Immature natural killer cell (primary cell): ENCODE measurements at regions not wholly inside any gene's neighbourhood (a gene's known extent, or its start where the extent isn't known, plus 50 kb on each side); places are given as distances from the start of the nearest gene placed in this dataset.

Experiments used
- DNase-seq, 3 donors: peaks; one replicate each; pipeline ENCODE4 v3.0.0; 2022; ENCODE audit warnings: mixed read lengths in 1 of 3
- H3K27ac Mint-ChIP-seq, 6 donors: one replicate each; pipeline ENCODE4 v1.8.0; 2020; ENCODE audit warnings: mixed read lengths in 6 of 6, mild to moderate bottlenecking in 5 of 6, inconsistent platforms in 4 of 6, moderate library complexity in 3 of 6
- H3K27me3 Mint-ChIP-seq, 3 donors: one replicate each; pipeline ENCODE4 v1.8.0; 2020 to 2021; ENCODE audit warnings: low read depth in 3 of 3, mild to moderate bottlenecking in 3 of 3, mixed read lengths in 3 of 3, moderate library complexity in 3 of 3, inconsistent platforms in 1 of 3
- H3K36me3 Mint-ChIP-seq, 3 donors: one replicate each; pipeline ENCODE4 v1.8.0; 2020; ENCODE audit warnings: mixed read lengths in 3 of 3, inconsistent platforms in 2 of 3, mild to moderate bottlenecking in 2 of 3
- H3K4me1 Mint-ChIP-seq, 2 donors: one replicate each; pipeline ENCODE4 v1.8.0; 2020; ENCODE audit warnings: inconsistent platforms in 2 of 2, mild to moderate bottlenecking in 2 of 2, mixed read lengths in 2 of 2, moderate library complexity in 1 of 2
- H3K4me3 Mint-ChIP-seq, 5 donors: one replicate each; pipeline ENCODE4 v1.8.0; 2020; ENCODE audit warnings: mild to moderate bottlenecking in 5 of 5, mixed read lengths in 5 of 5, inconsistent platforms in 3 of 5, moderate library complexity in 3 of 5
- H3K9me3 Mint-ChIP-seq, 6 donors: one replicate each; pipeline ENCODE4 v1.8.0; 2020; ENCODE audit warnings: mild to moderate bottlenecking in 6 of 6, mixed read lengths in 6 of 6, inconsistent platforms in 4 of 6, moderate library complexity in 3 of 6

DNA sequence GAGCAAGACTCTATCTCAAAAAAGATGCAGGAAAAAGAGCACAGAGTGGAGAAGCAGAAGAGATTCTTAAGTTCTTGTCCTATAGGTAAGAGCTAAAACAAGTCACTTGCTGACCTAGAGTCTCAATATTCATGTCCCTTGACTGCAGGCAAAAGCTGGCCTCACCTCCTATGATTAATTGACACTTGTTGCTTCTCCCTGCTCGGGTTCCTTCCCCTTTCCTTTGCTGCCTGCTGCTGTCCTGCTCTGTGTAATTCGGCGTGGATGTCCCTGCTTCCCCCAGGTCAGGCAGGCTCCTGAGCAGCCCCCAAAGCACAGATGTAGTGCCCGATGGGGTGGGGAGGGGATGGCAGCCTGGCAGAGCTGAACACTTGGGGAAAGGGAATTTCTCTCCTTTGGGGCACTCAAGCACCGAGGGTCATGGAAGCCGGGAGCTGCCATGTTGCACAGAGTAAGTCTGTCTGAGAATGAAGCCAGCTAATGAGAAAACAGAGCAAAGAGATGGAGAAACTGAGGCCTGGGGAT lies 60.8 kb upstream of the NUP50 start:
- no peak overlapping the region for H3K4me3 Mint-ChIP-seq
- no peaks in the 10 kb centered on the region for H3K9me3 Mint-ChIP-seq
- peaks cover 4 to 17% (median 4%) of the 10 kb centered on the region in 3 donors for H3K27me3 Mint-ChIP-seq
- no peak overlapping the region for H3K27ac Mint-ChIP-seq
- no peaks in the 10 kb centered on the region for H3K4me1 Mint-ChIP-seq
- DNase-seq = no peak
- no peaks in the 10 kb centered on the region for H3K36me3 Mint-ChIP-seq

DNA sequence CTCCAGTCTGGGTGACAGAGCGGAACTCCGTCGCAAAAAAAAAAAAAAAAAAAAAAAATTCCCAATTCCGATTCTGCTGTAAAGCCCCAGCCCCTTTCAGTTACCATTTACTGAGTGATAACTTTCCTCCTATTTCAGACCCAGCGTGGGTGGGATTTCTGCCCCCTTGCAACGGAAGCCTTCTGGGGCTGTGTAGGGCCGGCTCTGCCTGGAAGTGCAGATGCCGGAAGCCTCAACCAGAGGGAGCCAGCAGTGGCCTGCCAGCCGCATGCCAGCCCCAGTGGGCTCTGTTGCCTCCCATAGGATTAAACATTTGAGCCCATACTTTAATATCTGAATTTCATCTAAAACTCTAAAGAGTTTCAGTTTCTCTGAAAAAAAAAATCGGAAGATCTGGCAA lies 60.0 kb upstream of the NUP50 start:
- DNase-seq = no peak
- Mint-ChIP-seq H3K27me3 (peaks cover 4 to 15% (median 4%) of the 10 kb centered on the region in 3 donors), H3K9me3 (no peaks in the 10 kb centered on the region), H3K36me3 (no peaks in the 10 kb centered on the region), H3K27ac (no peak overlapping the region), H3K4me1 (no peaks in the 10 kb centered on the region), H3K4me3 (no peak overlapping the region)

- no peak overlapping the region for H3K27ac Mint-ChIP-seq
- H3K27me3 Mint-ChIP-seq = peaks cover 4 to 14% (median 4%) of the 10 kb centered on the region in 3 donors
- no peaks in the 10 kb centered on the region for H3K9me3 Mint-ChIP-seq
Measured at GRCh38 chr22:45104313-45104712, 59.4 kb upstream of the NUP50 start.

DNA sequence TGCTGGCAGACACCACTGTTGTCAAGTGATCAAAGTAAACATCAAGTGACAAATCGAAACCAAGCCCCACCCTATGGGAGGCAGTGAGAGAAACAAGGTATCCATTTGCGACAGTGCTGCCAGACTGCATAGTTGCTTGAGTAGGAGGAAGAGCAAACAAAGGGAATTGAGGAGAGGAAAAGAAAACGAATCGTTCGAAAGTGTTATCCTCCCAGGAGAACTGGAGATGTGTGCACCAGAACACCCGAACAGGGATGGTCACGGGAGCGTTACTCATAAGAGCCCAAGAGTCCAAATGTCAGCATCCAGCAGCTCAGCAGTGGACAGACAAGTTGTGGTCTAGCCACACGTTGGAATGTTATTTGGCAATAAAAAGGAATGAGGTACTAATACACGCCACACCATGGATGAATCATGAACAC lies 58.4 kb upstream of the NUP50 start:
- H3K4me3 Mint-ChIP-seq = no peak overlapping the region
- no peak overlapping the region for H3K27ac Mint-ChIP-seq
- H3K4me1 Mint-ChIP-seq = no peaks in the 10 kb centered on the region
- no peaks in the 10 kb centered on the region for H3K9me3 Mint-ChIP-seq
- H3K27me3 Mint-ChIP-seq = peaks cover 4 to 13% (median 4%) of the 10 kb centered on the region in 3 donors
- DNase-seq = no peak
- H3K36me3 Mint-ChIP-seq = no peaks in the 10 kb centered on the region

More at GRCh38 chr22:45104313-45104712, 59.4 kb upstream of the NUP50 start:
- no peak for DNase-seq
- Mint-ChIP-seq H3K4me1 (no peaks in the 10 kb centered on the region), H3K4me3 (no peak overlapping the region), H3K36me3 (no peaks in the 10 kb centered on the region)

DNA sequence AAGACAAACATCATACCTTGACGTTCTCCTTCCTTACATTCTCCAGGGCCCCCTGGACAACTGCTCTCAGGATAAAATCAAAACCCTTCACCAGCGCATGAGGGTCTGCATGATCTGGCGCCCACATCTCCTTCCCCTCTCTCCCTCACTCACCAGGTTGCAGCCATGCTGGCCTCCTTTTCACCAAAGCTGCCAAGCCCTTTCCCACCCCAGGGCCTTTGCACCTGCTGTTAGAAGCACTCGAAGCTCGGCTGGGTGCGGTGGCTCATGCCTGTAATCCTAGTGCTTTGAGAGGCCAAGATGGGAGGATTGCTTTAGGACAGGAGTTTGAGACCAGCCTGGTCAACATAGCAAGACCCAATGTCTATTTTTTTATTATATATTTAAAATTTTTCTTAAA lies 56.1 kb upstream of the NUP50 start:
- no peak overlapping the region for H3K4me3 Mint-ChIP-seq
- H3K27ac Mint-ChIP-seq = no peak overlapping the region
- H3K9me3 Mint-ChIP-seq = no peaks in the 10 kb centered on the region
- no peaks in the 10 kb centered on the region for H3K36me3 Mint-ChIP-seq
- no peaks in the 10 kb centered on the region for H3K4me1 Mint-ChIP-seq
- H3K27me3 Mint-ChIP-seq = peaks cover 4 to 9% (median 6%) of the 10 kb centered on the region in 3 donors
- DNase-seq = no peak

DNA sequence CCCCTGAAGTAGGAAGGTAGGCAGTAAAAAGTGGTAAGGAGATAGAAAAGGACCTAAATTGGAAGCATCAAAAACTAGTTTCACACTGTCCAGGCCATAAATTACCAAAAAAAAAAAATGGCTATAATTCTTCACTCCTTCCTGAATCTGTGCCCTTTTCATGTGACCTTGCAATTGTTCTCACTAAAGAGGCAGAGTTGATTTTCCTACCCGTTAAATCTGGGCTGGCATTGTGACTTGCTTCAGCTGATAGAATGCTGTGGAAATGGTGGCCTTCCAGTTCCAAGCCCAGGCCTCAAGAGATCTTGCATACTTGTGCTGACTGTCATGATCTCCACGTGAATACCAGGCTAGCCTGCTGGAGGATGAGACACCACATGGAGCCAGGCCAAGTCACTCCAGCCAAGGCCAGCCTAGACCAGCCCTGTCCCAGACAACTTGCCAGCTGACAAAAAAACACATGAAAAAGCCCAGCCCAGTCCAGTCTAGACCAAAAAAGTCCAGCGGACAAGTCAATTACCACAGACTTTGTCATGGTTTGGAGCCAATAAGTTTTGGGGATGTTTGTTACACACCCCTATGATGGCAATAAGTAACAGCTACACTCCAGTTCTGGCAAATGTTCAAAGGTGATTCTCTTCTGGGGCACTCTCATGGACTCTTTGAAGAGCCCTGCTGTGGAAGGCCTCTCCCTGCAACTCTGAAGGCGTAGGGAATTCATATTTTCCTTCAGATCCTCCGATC lies 51.4 kb upstream of the NUP50 start:
- Mint-ChIP-seq H3K9me3 (no peaks in the 10 kb centered on the region), H3K4me1 (no peaks in the 10 kb centered on the region), H3K27me3 (peaks cover 3 to 10% (median 8%) of the 10 kb centered on the region in 3 donors), H3K27ac (no peak overlapping the region), H3K4me3 (no peak overlapping the region), H3K36me3 (no peaks in the 10 kb centered on the region)
- no peak for DNase-seq
